Hepatic stellate cell (primary cell): ENCODE measurements at regions not wholly inside any gene's neighbourhood (a gene's known extent, or its start where the extent isn't known, plus 50 kb on each side); places are given as distances from the start of the nearest gene placed in this dataset.
"Not testable (repeated sequence)": the region's sequence is repeated elsewhere in the genome, so short reads cannot be mapped to it uniquely, and the experiment has no call there.

Experiments
- DNase-seq: peaks from one replicate; pipeline ENCODE4 v3.0.0; 2011; ENCODE audit warnings: low spot score

- peak; percentile 2 for DNase-seq
Observed at GRCh38 chr4:111268769-111269414, 646.0 kb upstream of the PITX2 start.

GRCh38 chr4:111269439-111269838, 646.6 kb upstream of the PITX2 start:
- no peak for DNase-seq

GRCh38 chr4:111274060-111274459, 651.2 kb upstream of the PITX2 start:
- DNase-seq = no peak

- DNase-seq = no peak
Observed at GRCh38 chr4:111274486-111274885, 651.6 kb upstream of the PITX2 start.

- no peak for DNase-seq
Observed at GRCh38 chr4:111281219-111281618, 658.3 kb upstream of the PITX2 start.

GRCh38 chr4:111282035-111282434, 659.2 kb upstream of the PITX2 start:
- no peak for DNase-seq

GRCh38 chr4:111283066-111283677, 660.3 kb upstream of the PITX2 start:
- peak; percentile 14 for DNase-seq

- no peak for DNase-seq
Observed at GRCh38 chr4:111296466-111296865, 673.6 kb upstream of the PITX2 start.

GRCh38 chr4:111303806-111304205, 680.9 kb upstream of the PITX2 start:
- DNase-seq = no peak

- DNase-seq = peak; percentile 7
Observed at GRCh38 chr4:111323496-111323895, 700.6 kb upstream of the PITX2 start.

GRCh38 chr4:111323916-111324315, 701.0 kb upstream of the PITX2 start:
- no peak for DNase-seq

GRCh38 chr4:111326450-111326849, 703.6 kb upstream of the PITX2 start:
- DNase-seq = no peak

- DNase-seq = no peak
Observed at GRCh38 chr4:111330786-111331185, 707.9 kb upstream of the PITX2 start.

GRCh38 chr4:111334361-111334760, 711.5 kb upstream of the PITX2 start:
- peak; percentile 8 for DNase-seq

- DNase-seq = not testable (repeated sequence)
Observed at GRCh38 chr4:111337186-111337876, 714.5 kb upstream of the PITX2 start.

GRCh38 chr4:111359602-111360001, 736.7 kb upstream of the PITX2 start:
- no peak for DNase-seq

GRCh38 chr4:111360906-111361305, 738.0 kb upstream of the PITX2 start:
- no peak for DNase-seq

GRCh38 chr4:111362941-111363361, 740.1 kb upstream of the PITX2 start:
- DNase-seq = no peak

GRCh38 chr4:111377880-111378279, 755.0 kb upstream of the PITX2 start:
- not testable (repeated sequence) for DNase-seq

- no peak for DNase-seq
Observed at GRCh38 chr4:111388561-111388960, 756.7 kb upstream of the FAM241A start.

GRCh38 chr4:111391829-111392228, 753.4 kb upstream of the FAM241A start:
- DNase-seq = no peak

- DNase-seq = no peak
Observed at GRCh38 chr4:111393781-111394180, 751.5 kb upstream of the FAM241A start.

- DNase-seq = no peak
Observed at GRCh38 chr4:111398906-111399330, 746.3 kb upstream of the FAM241A start.
